ENCODE measurements at regions not wholly inside any gene's neighbourhood (a gene's known extent, or its start where the extent isn't known, plus 50 kb on each side); places are given as distances from the start of the nearest gene placed in this dataset.

DNA sequence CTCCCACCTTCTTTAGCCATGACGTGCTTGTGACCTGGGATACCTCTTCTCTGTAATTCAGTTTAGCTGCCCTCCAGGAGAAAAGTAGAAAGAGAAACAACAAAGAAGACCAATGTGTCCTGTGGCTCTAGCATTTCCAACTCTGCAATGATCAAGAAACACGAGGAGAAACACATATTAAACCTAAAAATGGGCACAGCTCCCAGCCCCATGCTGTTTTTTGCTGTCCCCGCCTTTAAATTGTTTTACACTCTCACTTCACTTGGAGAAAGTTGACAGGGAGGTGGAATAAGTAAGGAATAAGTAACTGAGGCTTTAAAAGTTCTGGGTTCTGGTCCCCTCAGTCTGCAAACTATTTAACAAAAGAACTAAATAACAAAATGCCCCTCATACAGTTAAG lies 390.6 kb downstream of the TNS1 start:
- Mint-ChIP-seq H3K4me1 (peaks cover 9% of the 10 kb centered on the region), H3K36me3 (ENCODE audit: low read depth) (no peaks in the 10 kb centered on the region), H3K27ac (no peak overlapping the region), H3K27me3 (peaks cover 5% of the 10 kb centered on the region), H3K4me3 (no peak overlapping the region), H3K9me3 (no peaks in the 10 kb centered on the region)
- intact Hi-C loops (cut with micrococcal nuclease), result no loop called here
- ATAC-seq (ENCODE audit: low read depth), result no peak
- no peak for DNase-seq
- POLR2A ChIA-PET, result no interaction called here
- CTCF ChIA-PET, result no interaction called here
- TF ChIP-seq, protein P1, sequence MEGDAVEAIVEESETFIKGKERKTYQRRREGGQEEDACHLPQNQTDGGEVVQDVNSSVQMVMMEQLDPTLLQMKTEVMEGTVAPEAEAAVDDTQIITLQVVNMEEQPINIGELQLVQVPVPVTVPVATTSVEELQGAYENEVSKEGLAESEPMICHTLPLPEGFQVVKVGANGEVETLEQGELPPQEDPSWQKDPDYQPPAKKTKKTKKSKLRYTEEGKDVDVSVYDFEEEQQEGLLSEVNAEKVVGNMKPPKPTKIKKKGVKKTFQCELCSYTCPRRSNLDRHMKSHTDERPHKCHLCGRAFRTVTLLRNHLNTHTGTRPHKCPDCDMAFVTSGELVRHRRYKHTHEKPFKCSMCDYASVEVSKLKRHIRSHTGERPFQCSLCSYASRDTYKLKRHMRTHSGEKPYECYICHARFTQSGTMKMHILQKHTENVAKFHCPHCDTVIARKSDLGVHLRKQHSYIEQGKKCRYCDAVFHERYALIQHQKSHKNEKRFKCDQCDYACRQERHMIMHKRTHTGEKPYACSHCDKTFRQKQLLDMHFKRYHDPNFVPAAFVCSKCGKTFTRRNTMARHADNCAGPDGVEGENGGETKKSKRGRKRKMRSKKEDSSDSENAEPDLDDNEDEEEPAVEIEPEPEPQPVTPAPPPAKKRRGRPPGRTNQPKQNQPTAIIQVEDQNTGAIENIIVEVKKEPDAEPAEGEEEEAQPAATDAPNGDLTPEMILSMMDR (IDR thresholded peaks at IDR 0.05), result no peak

DNA sequence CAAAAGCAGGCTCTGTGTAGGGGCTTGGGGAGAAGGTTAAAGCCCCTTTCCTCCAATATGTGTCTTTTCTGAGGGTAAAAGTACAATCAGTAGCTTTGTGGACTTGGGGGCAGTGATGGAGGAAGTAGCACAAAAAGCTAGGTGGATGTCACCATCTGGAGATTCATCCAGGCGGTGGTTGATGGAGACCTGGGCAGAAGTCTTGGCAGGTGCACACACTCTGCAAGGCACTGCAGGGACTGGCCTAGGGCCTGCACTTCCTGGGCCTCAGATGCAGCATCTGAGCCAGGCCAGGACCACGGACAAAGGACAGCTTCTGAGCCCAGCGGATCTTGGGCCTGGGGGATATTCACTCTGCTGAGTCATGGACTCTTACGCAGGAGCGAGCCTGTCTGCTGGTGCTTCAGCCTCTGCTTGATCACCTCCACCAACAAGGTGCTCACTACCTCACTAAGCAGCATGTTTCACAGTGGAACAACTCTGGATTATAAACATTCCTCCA lies 391.1 kb downstream of the TNS1 start:
- Mint-ChIP-seq H3K27me3 (peaks cover 5% of the 10 kb centered on the region), H3K9me3 (no peaks in the 10 kb centered on the region), H3K4me1 (peaks cover 9% of the 10 kb centered on the region), H3K27ac (no peak overlapping the region), H3K4me3 (no peak overlapping the region), H3K36me3 (ENCODE audit: low read depth) (no peaks in the 10 kb centered on the region)
- CTCF ChIA-PET, result no interaction called here
- no peak for DNase-seq
- intact Hi-C loops (cut with micrococcal nuclease), result no loop called here
- ATAC-seq (ENCODE audit: low read depth), result no peak
- POLR2A ChIA-PET, result no interaction called here
- TF ChIP-seq, protein P1 (IDR thresholded peaks at IDR 0.05), result no peak

DNA sequence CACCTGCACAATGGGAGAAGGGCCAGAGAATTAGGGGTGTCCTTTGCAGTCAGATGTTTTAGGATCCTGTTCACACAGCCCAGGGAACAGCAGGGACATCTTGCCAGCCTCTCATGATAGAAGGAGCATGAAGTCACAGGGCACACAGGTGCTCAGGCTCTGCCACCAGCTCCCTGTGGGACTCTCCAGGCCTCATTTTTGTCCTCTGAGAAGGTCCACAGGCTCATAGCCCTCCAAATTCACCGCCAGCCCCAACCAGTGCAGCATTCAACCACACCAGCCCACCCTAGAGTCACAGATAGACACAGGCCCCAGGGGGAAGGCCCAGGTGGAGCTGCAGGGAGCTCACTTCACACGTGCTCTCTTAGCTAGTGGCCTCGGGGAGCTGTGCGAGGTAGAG lies 391.7 kb downstream of the TNS1 start:
- intact Hi-C loops (cut with micrococcal nuclease), result no loop called here
- ATAC-seq (ENCODE audit: low read depth) (no peak), DNase-seq (no peak)
- Mint-ChIP-seq H3K9me3 (no peaks in the 10 kb centered on the region), H3K27me3 (peaks cover 5% of the 10 kb centered on the region), H3K4me3 (no peak overlapping the region), H3K27ac (no peak overlapping the region), H3K4me1 (peaks cover 9% of the 10 kb centered on the region), H3K36me3 (ENCODE audit: low read depth) (no peaks in the 10 kb centered on the region)
- TF ChIP-seq, protein P1 (IDR thresholded peaks at IDR 0.05), result no peak
- POLR2A ChIA-PET, result no interaction called here
- CTCF ChIA-PET, result no interaction called here

DNA sequence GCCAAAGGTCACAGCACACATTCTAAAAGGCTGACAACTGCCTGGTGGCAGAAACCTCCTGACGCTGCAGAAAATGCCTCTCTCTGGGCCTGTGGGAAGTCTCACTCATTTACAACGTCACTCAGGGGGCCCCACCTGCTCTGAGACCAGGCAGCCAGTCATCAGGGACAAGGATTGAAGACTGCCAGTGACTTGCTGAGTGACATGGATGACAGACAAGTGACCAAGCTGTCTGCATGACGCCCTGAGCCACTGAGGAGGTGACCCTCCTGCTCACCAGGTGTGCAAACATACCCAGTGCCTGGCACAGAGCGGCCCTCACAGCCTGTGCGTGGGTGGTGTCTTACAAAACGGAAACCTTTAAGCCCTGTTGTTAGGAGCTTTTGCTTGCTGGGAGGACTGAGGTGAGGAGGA lies 392.4 kb downstream of the TNS1 start:
- POLR2A ChIA-PET, result no interaction called here
- no peaks in the 10 kb centered on the region for H3K36me3 Mint-ChIP-seq (ENCODE audit: low read depth)
- H3K4me1 Mint-ChIP-seq, result peaks cover 9% of the 10 kb centered on the region
- H3K27me3 Mint-ChIP-seq, result peaks cover 5% of the 10 kb centered on the region
- H3K27ac Mint-ChIP-seq, result no peak overlapping the region
- H3K4me3 Mint-ChIP-seq, result no peak overlapping the region
- TF ChIP-seq, protein P1 (IDR thresholded peaks at IDR 0.05), result no peak
- ATAC-seq (ENCODE audit: low read depth), result no peak
- intact Hi-C loops (cut with micrococcal nuclease), result no loop called here
- no peaks in the 10 kb centered on the region for H3K9me3 Mint-ChIP-seq
- CTCF ChIA-PET, result no interaction called here
- DNase-seq, result no peak

DNA sequence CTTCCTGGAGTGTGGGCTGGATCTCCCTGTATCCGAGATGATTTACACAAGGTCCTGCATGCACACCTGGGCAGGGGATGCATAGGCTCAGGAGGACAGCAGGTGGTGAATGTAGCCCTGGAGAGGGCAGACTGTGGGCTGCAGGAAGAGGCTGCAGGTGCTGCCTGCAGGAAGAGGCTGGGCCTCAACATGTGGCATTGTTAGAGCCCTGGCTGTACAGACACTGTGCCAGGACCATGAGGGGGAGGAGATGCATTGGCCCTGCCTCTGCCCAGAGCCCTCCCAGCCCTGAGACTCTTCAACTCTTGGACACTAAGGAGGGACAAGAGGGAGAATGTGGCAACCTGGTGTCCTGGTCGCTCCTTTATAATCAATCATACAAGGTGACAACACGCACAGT lies 392.8 kb downstream of the TNS1 start:
- Mint-ChIP-seq H3K9me3 (no peaks in the 10 kb centered on the region), H3K4me3 (no peak overlapping the region), H3K27me3 (peaks cover 7% of the 10 kb centered on the region), H3K4me1 (peaks cover 9% of the 10 kb centered on the region), H3K36me3 (ENCODE audit: low read depth) (no peaks in the 10 kb centered on the region), H3K27ac (no peak overlapping the region)
- DNase-seq (no peak), ATAC-seq (ENCODE audit: low read depth) (no peak)
- intact Hi-C loops (cut with micrococcal nuclease), result no loop called here
- ChIA-PET CTCF (no interaction called here), POLR2A (no interaction called here)
- TF ChIP-seq, protein P1 (IDR thresholded peaks at IDR 0.05), result no peak

All from activated B cell treated with CpG ODN at 0.5 μM for 24 hours (primary cell).